PC-3 (cell line): ENCODE measurements at regions not wholly inside any gene's neighbourhood (a gene's known extent, or its start where the extent isn't known, plus 50 kb on each side); places are given as distances from the start of the nearest gene placed in this dataset.

ENCODE experiments used
- ATAC-seq: fragments of 200-7000 bp; cut with Tn5 transposase; 2 replicates; pipeline ENCODE4 v1.9.1; 2020; ENCODE audit warnings: mild to moderate bottlenecking, moderate library complexity
- BruUV-seq: library from RNA; stranded (reverse); fragments of 400-500 nt; replicated peaks from 2 replicates; lab custom pipeline; 2021; lab: Mats Ljungman, UMichigan
- CTCF ChIA-PET: fragments of 300-600 bp; sonication (Branson Sonifier 250); formaldehyde crosslinking; loops from one replicate; lab custom pipeline; 2022; ENCODE audit warnings: antibody characterized with exemption; lab: Charles Lee
- POLR2A ChIA-PET: fragments of 300-600 bp; sonication (Branson Sonifier 250); formaldehyde crosslinking; loops from one replicate; lab custom pipeline; 2022; ENCODE audit warnings: antibody characterized with exemption; ENCODE audit not compliant: unreplicated experiment; lab: Charles Lee
- DNase-seq: peaks from one replicate; pipeline ENCODE4 v3.0.0-alpha.2; 2015
- H2AFZ ChIP-seq: fragments of 300-600 bp; sonication (generic); 2 replicates; pipeline ENCODE4 v1.6.0; 2016; ENCODE audit warnings: antibody characterized with exemption, low read length
- H3F3A ChIP-seq: fragments of 300-600 bp; sonication (generic); one replicate; pipeline ENCODE4 v1.6.0; 2017; ENCODE audit warnings: antibody characterized with exemption, low read length, control low read depth, mild to moderate bottlenecking; ENCODE audit not compliant: unreplicated experiment
- H3K27ac ChIP-seq: fragments of 300-600 bp; sonication (generic); 2 replicates; pipeline ENCODE4 v1.5.1; 2016; ENCODE audit warnings: mild to moderate bottlenecking, low read length
- H3K27me3 ChIP-seq: fragments of 300-600 bp; sonication (generic); 2 replicates; pipeline ENCODE4 v1.6.1; 2016; ENCODE audit warnings: low read length, mixed read lengths
- H3K36me3 ChIP-seq: fragments of 300-600 bp; sonication (generic); 2 replicates; pipeline ENCODE4 v1.6.1; 2016; ENCODE audit warnings: low read depth, mixed run types, low read length, mixed read lengths
- H3K4me1 ChIP-seq: fragments of 300-600 bp; sonication (generic); 2 replicates; pipeline ENCODE4 v1.5.1; 2016; ENCODE audit warnings: low read length; ENCODE audit not compliant: insufficient read depth
- H3K4me2 ChIP-seq: fragments of 300-600 bp; sonication (generic); 2 replicates; pipeline ENCODE4 v1.6.0; 2016; ENCODE audit warnings: low read length
- H3K4me3 ChIP-seq: fragments of 300-600 bp; sonication (generic); 2 replicates; pipeline ENCODE4 v1.5.1; 2016; ENCODE audit warnings: mild to moderate bottlenecking, low read length, mixed read lengths
- H3K79me2 ChIP-seq: fragments of 300-600 bp; sonication (generic); 2 replicates; pipeline ENCODE4 v1.6.1; 2017; ENCODE audit warnings: low read length, mixed read lengths
- H3K9ac ChIP-seq: fragments of 300-600 bp; sonication (generic); 2 replicates; pipeline ENCODE4 v1.6.0; 2016; ENCODE audit warnings: mild to moderate bottlenecking, low read length
- H3K9me2 ChIP-seq: fragments of 300-600 bp; sonication (generic); replicated peaks from 2 replicates; pipeline ENCODE4 v1.6.1; 2016; ENCODE audit warnings: mixed run types, low read length, mixed read lengths
- H3K9me3 ChIP-seq: fragments of 300-600 bp; sonication (generic); 2 replicates; pipeline ENCODE4 v1.6.1; 2016; ENCODE audit warnings: low read length, mixed read lengths
- H4K20me1 ChIP-seq: fragments of 300-600 bp; sonication (generic); 2 replicates; pipeline ENCODE4 v1.6.1; 2016; ENCODE audit warnings: low read length, mixed read lengths
- EZH2 ChIP-seq: fragments of 300-600 bp; sonication (generic); IDR thresholded peaks from one replicate; pipeline ENCODE4 v1.6.1; 2017; ENCODE audit warnings: antibody characterized with exemption, mild to moderate bottlenecking, low read length; ENCODE audit not compliant: unreplicated experiment
- EZH2phosphoT487 ChIP-seq: fragments of 300-600 bp; sonication (generic); IDR thresholded peaks from 2 replicates; pipeline ENCODE4 v1.6.1; 2018; ENCODE audit warnings: mild to moderate bottlenecking, antibody characterized with exemption, low read length, borderline replicate concordance
- intact Hi-C: fragments of 100-400 bp; cut with micrococcal nuclease; formaldehyde crosslinking; loops from 2 replicates; pipeline ENCODE4 v1.9.0; 2023
- TF ChIP-seq, protein P1 (sequence below): fragments of 300-600 bp; sonication (generic); conservative IDR thresholded peaks from 2 replicates; pipeline ENCODE4 v1.5.1; 2017; ENCODE audit warnings: antibody characterized with exemption, low read depth, mild to moderate bottlenecking, low read length

DNA sequence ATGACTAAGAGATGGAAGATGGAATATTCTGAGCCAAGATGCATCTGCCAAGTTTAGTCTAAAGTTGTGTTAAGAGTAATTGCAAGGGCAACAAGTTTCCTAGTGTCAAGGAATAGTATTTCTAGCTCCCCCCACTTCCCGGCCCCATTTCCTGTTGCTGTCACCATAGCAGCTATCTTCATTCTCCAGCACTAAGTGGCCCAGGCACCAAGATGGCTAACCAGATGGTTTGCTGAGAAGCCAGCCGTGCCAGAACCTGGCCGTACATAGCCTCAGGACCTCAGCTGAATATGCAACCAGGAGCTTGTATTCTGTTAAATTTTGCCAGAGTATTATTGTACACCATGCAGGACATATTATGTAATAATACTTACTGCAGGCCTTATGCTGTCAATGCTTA, 108.8 kb upstream of the UMPS start:
- ChIA-PET CTCF (no interaction called here), POLR2A (no interaction called here)
- intact Hi-C loops = no loop called here

DNA sequence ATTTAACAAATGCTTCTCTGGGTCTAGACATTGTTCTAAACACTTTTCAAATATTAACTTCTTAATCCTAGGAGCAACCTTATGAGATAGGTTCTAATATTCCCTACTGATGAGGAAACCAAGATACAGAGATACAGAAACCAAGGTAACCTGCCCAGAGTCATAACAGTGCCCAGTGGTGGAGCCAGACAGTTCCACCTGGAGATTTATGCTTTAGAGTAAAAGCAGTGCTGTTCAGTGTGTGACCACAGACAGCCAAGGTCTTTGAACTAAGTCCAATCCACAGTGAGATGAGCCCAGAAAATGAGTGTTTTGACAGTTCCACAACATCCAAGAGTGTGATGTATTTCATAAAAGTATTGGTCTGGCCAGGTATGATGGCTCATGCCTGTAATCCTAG, 105.2 kb upstream of the UMPS start:
- H3K9me2 ChIP-seq = no peaks in the 10 kb centered on the region
- H3K4me1 ChIP-seq = no peaks in the 10 kb centered on the region; the same call in 1 of the 2 replicates
- BruUV-seq = no TSS peak
- no peaks in the 10 kb centered on the region for H4K20me1 ChIP-seq
- ChIA-PET POLR2A (no interaction called here), CTCF (no interaction called here)
- no peak overlapping the region for H3K27ac ChIP-seq
- intact Hi-C loops = no loop called here
- no peak overlapping the region for H3K9ac ChIP-seq
- DNase-seq = no peak
- H3K27me3 ChIP-seq = no peaks in the 10 kb centered on the region
- no peak overlapping the region for H3K4me2 ChIP-seq
- no peaks in the 10 kb centered on the region for H3K9me3 ChIP-seq
- no peaks in the 10 kb centered on the region for H3K79me2 ChIP-seq
- TF ChIP-seq, protein P1, sequence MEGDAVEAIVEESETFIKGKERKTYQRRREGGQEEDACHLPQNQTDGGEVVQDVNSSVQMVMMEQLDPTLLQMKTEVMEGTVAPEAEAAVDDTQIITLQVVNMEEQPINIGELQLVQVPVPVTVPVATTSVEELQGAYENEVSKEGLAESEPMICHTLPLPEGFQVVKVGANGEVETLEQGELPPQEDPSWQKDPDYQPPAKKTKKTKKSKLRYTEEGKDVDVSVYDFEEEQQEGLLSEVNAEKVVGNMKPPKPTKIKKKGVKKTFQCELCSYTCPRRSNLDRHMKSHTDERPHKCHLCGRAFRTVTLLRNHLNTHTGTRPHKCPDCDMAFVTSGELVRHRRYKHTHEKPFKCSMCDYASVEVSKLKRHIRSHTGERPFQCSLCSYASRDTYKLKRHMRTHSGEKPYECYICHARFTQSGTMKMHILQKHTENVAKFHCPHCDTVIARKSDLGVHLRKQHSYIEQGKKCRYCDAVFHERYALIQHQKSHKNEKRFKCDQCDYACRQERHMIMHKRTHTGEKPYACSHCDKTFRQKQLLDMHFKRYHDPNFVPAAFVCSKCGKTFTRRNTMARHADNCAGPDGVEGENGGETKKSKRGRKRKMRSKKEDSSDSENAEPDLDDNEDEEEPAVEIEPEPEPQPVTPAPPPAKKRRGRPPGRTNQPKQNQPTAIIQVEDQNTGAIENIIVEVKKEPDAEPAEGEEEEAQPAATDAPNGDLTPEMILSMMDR = no peak
- TF ChIP-seq EZH2phosphoT487 (no peak), EZH2 (no peak)
- H3K36me3 ChIP-seq = no peaks in the 10 kb centered on the region
- H3F3A ChIP-seq = no peaks in the 10 kb centered on the region
- no peak overlapping the region for H2AFZ ChIP-seq
- no peak for ATAC-seq
- H3K4me3 ChIP-seq = no peak overlapping the region

More for the DNA sequence above, 108.8 kb upstream of the UMPS start:
- Histone ChIP-seq H3K9me2 (no peaks in the 10 kb centered on the region), H3F3A (no peaks in the 10 kb centered on the region), H3K4me2 (no peak overlapping the region), H3K4me1 (no peaks in the 10 kb centered on the region; the same call in 1 of the 2 replicates), H3K9me3 (no peaks in the 10 kb centered on the region), H3K9ac (no peak overlapping the region), H2AFZ (no peak overlapping the region), H3K27me3 (no peaks in the 10 kb centered on the region), H3K79me2 (no peaks in the 10 kb centered on the region), H3K4me3 (no peak overlapping the region), H3K27ac (no peak overlapping the region), H3K36me3 (no peaks in the 10 kb centered on the region), H4K20me1 (no peaks in the 10 kb centered on the region)
- TF ChIP-seq EZH2 (no peak), EZH2phosphoT487 (no peak)
- TF ChIP-seq, protein P1 = no peak
- no TSS peak for BruUV-seq
- ATAC-seq = no peak
- DNase-seq = no peak

GRCh38 chr3:124627501-124627908, 102.7 kb upstream of the UMPS start:
- H4K20me1 ChIP-seq = no peaks in the 10 kb centered on the region
- ATAC-seq (no peak), DNase-seq (no peak)
- no peaks in the 10 kb centered on the region for H3K4me1 ChIP-seq
- H3K9ac ChIP-seq = no peak overlapping the region
- H3K27ac ChIP-seq = no peak overlapping the region
- no peaks in the 10 kb centered on the region for H3K79me2 ChIP-seq
- ChIA-PET CTCF (no interaction called here), POLR2A (no interaction called here)
- intact Hi-C loops = no loop called here
- H3K9me3 ChIP-seq = no peaks in the 10 kb centered on the region
- H3K4me2 ChIP-seq = no peak overlapping the region
- no peaks in the 10 kb centered on the region for H3F3A ChIP-seq
- H3K27me3 ChIP-seq = no peaks in the 10 kb centered on the region
- BruUV-seq = no TSS peak
- no peaks in the 10 kb centered on the region for H3K36me3 ChIP-seq
- no peak overlapping the region for H2AFZ ChIP-seq
- no peaks in the 10 kb centered on the region for H3K9me2 ChIP-seq
- TF ChIP-seq EZH2 (no peak), EZH2phosphoT487 (no peak)
- TF ChIP-seq, protein P1 = no peak
- H3K4me3 ChIP-seq = no peak overlapping the region
